ENCODE measurements at regions not wholly inside any gene's neighbourhood (a gene's known extent, or its start where the extent isn't known, plus 50 kb on each side); places are given as distances from the start of the nearest gene placed in this dataset.
A peak's percentile ranks its signal among the peaks of the same experiment; 100 is the strongest.
"Not testable (repeated sequence)": the region's sequence is repeated elsewhere in the genome, so short reads cannot be mapped to it uniquely, and the experiment has no call there.

DNA sequence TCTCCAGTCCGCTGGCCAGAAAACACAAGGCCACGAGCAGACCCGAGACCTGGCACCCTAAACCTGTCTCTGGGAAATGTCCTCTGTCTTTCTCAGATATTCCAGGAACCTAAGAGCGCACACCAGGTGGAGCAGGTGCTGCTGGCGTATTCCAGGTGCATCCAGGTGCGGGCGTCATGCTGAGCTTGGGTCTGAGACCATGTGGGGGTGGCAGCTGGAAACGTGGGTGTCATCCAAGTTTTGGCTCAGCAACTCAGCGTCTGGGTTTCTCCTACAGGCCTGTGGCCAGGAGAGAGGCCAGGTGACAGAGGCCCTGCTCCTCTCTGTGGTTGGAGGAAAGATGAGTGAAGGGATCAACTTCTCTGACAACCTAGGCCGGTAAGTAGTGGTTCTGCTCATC is 103.3 kb upstream of the PZP start:
- H3K27ac ChIP-seq; H3K4me1 ChIP-seq; H3K27me3 ChIP-seq; H3K4me3 ChIP-seq; H3K9me3 ChIP-seq; H3K36me3 ChIP-seq; intact Hi-C loops (cut with DNase I; ENCODE audit: low total_unique reads); DNase-seq (ENCODE audit: low spot score in 2 of 2): not testable (repeated sequence)

GRCh38 chr12:9310645-9311044 is 102.5 kb upstream of the PZP start:
- H3K4me3 ChIP-seq; intact Hi-C loops (cut with DNase I; ENCODE audit: low total_unique reads); H3K27me3 ChIP-seq; H3K36me3 ChIP-seq; H3K9me3 ChIP-seq; H3K4me1 ChIP-seq; DNase-seq (ENCODE audit: low spot score in 2 of 2); H3K27ac ChIP-seq: not testable (repeated sequence)

- H3K4me1 ChIP-seq; H3K27me3 ChIP-seq; H3K27ac ChIP-seq; DNase-seq (ENCODE audit: low spot score in 2 of 2); H3K36me3 ChIP-seq; H3K4me3 ChIP-seq; H3K9me3 ChIP-seq; intact Hi-C loops (cut with DNase I; ENCODE audit: low total_unique reads): not testable (repeated sequence)
Observed at GRCh38 chr12:9309749-9310148, 101.6 kb upstream of the PZP start.

DNA sequence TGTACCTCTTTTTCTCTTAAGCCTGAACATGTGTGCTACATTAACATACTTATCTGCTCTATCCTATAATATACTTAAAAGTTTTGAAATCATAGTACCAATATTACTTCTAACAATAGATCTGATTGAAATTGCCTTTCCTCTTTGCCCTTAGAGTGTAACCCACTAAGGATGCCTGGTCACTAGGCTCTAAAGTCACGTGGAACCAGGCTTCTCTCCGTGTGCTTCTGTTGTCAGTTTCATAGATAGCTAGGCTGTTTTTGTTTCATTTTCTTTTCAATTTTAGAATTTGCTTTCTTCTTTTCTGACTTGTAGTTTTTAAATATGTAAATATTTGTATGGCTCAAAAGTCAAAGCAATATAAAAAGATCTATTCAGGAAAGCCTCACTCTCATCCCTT is 100.5 kb upstream of the PZP start:
- H3K9me3 ChIP-seq; H3K4me3 ChIP-seq; H3K27ac ChIP-seq; DNase-seq (ENCODE audit: low spot score in 2 of 2); H3K27me3 ChIP-seq; H3K4me1 ChIP-seq; H3K36me3 ChIP-seq; intact Hi-C loops (cut with DNase I; ENCODE audit: low total_unique reads): not testable (repeated sequence)

GRCh38 chr12:9308163-9308562 is 100.0 kb upstream of the PZP start:
- DNase-seq (ENCODE audit: low spot score in 2 of 2); H3K4me1 ChIP-seq; intact Hi-C loops (cut with DNase I; ENCODE audit: low total_unique reads); H3K36me3 ChIP-seq; H3K9me3 ChIP-seq; H3K27ac ChIP-seq; H3K4me3 ChIP-seq; H3K27me3 ChIP-seq: not testable (repeated sequence)

DNA sequence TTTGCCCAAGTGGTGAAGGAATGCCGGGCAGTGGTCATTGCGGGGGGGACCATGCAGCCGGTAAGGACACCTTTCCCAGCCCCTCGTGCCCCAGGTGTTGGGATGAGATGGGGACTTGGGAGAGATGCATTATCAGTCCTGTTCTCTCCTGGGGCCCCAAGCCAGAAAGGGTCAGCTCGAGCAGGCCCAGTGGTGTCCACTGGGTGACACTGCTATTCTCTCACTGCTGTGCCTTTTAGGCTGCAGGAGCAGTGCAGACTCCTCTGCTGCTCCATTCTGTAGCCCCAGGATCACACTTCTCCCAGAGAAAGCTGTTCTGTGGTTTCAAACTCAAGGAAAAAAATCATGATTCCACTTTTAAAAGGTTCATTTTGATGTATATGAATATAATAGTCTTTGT is 99.1 kb upstream of the PZP start:
- H3K9me3 ChIP-seq; H3K4me3 ChIP-seq; DNase-seq (ENCODE audit: low spot score in 2 of 2); H3K4me1 ChIP-seq; H3K36me3 ChIP-seq; H3K27ac ChIP-seq; H3K27me3 ChIP-seq; intact Hi-C loops (cut with DNase I; ENCODE audit: low total_unique reads): not testable (repeated sequence)

- H3K36me3 ChIP-seq; intact Hi-C loops (cut with DNase I; ENCODE audit: low total_unique reads); H3K9me3 ChIP-seq; DNase-seq (ENCODE audit: low spot score in 2 of 2); H3K27ac ChIP-seq; H3K4me1 ChIP-seq; H3K4me3 ChIP-seq; H3K27me3 ChIP-seq: not testable (repeated sequence)
Observed at GRCh38 chr12:9306004-9306403, 97.8 kb upstream of the PZP start.

DNA sequence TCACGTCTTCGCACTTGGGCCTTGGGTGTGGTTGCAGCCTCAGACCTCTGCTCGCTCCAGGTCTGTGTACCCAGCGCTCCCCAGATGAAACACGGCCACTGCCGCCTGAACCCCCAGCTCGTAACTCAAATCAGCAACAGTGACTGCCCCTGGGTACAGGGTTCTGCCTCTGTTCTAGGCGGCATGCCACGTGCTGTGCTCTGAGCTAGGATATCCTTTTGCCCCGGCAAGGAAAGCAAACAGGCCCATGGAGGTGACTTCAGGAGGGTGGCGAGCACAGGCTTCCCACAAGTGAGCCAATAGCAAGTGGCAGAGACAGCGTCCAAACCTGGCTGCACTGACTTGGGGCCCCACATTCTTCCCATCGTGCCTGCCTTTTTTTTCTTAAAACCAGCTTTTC is 96.3 kb upstream of the PZP start:
- intact Hi-C loops (cut with DNase I; ENCODE audit: low total_unique reads); H3K36me3 ChIP-seq; DNase-seq (ENCODE audit: low spot score in 2 of 2): not testable (repeated sequence)

GRCh38 chr12:9295872-9296271 is 87.7 kb upstream of the PZP start:
- H3K4me3 ChIP-seq; intact Hi-C loops (cut with DNase I; ENCODE audit: low total_unique reads); H3K27me3 ChIP-seq; H3K9me3 ChIP-seq; H3K36me3 ChIP-seq; H3K4me1 ChIP-seq; DNase-seq (ENCODE audit: low spot score in 2 of 2); H3K27ac ChIP-seq: not testable (repeated sequence)

More for the DNA sequence above, 96.3 kb upstream of the PZP start:
- not testable (repeated sequence) for H3K27ac ChIP-seq, H3K27me3 ChIP-seq, H3K4me1 ChIP-seq, H3K9me3 ChIP-seq, H3K4me3 ChIP-seq

- DNase-seq (ENCODE audit: low spot score in 2 of 2); H3K4me3 ChIP-seq; intact Hi-C loops (cut with DNase I; ENCODE audit: low total_unique reads); H3K9me3 ChIP-seq; H3K36me3 ChIP-seq; H3K27ac ChIP-seq; H3K27me3 ChIP-seq; H3K4me1 ChIP-seq: not testable (repeated sequence)
Observed at GRCh38 chr12:9294072-9294620, 86.0 kb upstream of the PZP start.

- intact Hi-C loops (cut with DNase I; ENCODE audit: low total_unique reads); H3K4me1 ChIP-seq; H3K9me3 ChIP-seq; DNase-seq (ENCODE audit: low spot score in 2 of 2); H3K27ac ChIP-seq; H3K4me3 ChIP-seq; H3K36me3 ChIP-seq; H3K27me3 ChIP-seq: not testable (repeated sequence)
Observed at GRCh38 chr12:9293391-9293790, 85.2 kb upstream of the PZP start.

DNA sequence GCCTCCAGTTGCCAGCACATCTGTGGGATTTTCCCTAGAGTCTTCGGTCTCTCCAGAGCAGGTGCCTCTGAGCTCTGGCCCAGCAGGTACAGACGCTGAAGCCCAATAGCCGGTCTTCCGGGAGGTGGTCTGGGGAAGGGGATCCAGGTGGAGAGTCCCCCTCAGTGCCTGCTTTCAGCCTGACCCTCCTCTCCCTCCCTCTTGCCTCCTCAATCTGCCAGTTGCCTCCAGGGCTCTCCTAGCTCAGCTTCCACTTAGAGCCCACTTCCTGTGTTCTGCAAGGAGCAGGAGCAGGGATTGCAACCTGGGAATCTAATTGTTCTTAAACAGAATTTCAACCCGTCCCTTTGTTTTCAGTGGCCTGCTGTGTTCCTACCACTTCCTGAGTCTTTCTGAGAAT is 81.8 kb upstream of the PZP start:
- H3K27me3 ChIP-seq; H3K27ac ChIP-seq; H3K9me3 ChIP-seq; H3K4me3 ChIP-seq; DNase-seq (ENCODE audit: low spot score in 2 of 2); intact Hi-C loops (cut with DNase I; ENCODE audit: low total_unique reads); H3K36me3 ChIP-seq; H3K4me1 ChIP-seq: not testable (repeated sequence)

- DNase-seq (ENCODE audit: low spot score in 2 of 2); H3K9me3 ChIP-seq; H3K27me3 ChIP-seq; H3K36me3 ChIP-seq; H3K4me3 ChIP-seq; H3K4me1 ChIP-seq; intact Hi-C loops (cut with DNase I; ENCODE audit: low total_unique reads): not testable (repeated sequence)
- H3K27ac ChIP-seq: peak overlapping the region in 1 of 2 donors; percentile 75
Observed at GRCh38 chr12:9284724-9285123, 76.5 kb upstream of the PZP start.

- peak overlapping the region; percentile 33 to 75 for H3K27ac ChIP-seq
- intact Hi-C loops (cut with DNase I; ENCODE audit: low total_unique reads); H3K36me3 ChIP-seq; H3K27me3 ChIP-seq; H3K4me1 ChIP-seq; H3K9me3 ChIP-seq; DNase-seq (ENCODE audit: low spot score in 2 of 2): not testable (repeated sequence)
- H3K4me3 ChIP-seq: peak overlapping the region; percentile 41 to 67 (median 50)
Observed at GRCh38 chr12:9284197-9284596, 76.0 kb upstream of the PZP start.
